Gastrocnemius medialis (tissue), 4 donors: ENCODE measurements at regions not wholly inside any gene's neighbourhood (a gene's known extent, or its start where the extent isn't known, plus 50 kb on each side); places are given as distances from the start of the nearest gene placed in this dataset.
"Not testable (repeated sequence)": the region's sequence is repeated elsewhere in the genome, so short reads cannot be mapped to it uniquely, and the experiment has no call there.

Experiments
- ATAC-seq, 2 donors: fragments of 150-250 bp; one replicate each; pipeline ENCODE4 v1.9.1; 2016
- DNase-seq, 2 donors: peaks; one replicate each; pipeline ENCODE4 v3.0.0-alpha.2; 2019
- H3K27ac ChIP-seq, 4 donors: fragments of 200-600 bp; sonication (generic); 1 replicate in 1 of 4; 2 replicates in 3 of 4; pipeline ENCODE4 v1.5.1; 2016 to 2018; ENCODE audit warnings: mild to moderate bottlenecking in 2 of 4, moderate library complexity in 1 of 4
- H3K27me3 ChIP-seq, 3 donors: fragments of 200-600 bp; sonication (generic) in 2 of 3; 1 replicate in 1 of 3; 2 replicates in 2 of 3; pipeline versions ENCODE4 v1.5.1 to v1.6.0; 2016 to 2019; ENCODE audit warnings: mild to moderate bottlenecking in 1 of 3, moderate library complexity in 1 of 3
- H3K36me3 ChIP-seq, 2 donors: fragments of 200-600 bp; sonication (generic) in 1 of 2; one replicate each; pipeline ENCODE4 v1.5.1; 2017 to 2018
- H3K4me1 ChIP-seq, 2 donors: fragments of 200-600 bp; sonication (generic) in 1 of 2; one replicate each; pipeline ENCODE4 v1.5.1; 2016 to 2017; ENCODE audit warnings: mild to moderate bottlenecking in 2 of 2
- H3K4me3 ChIP-seq, 4 donors: fragments of 200-600 bp; sonication (generic) in 3 of 4; 1 replicate in 1 of 4; 2 replicates in 3 of 4; pipeline ENCODE4 v1.5.1; 2016 to 2019; ENCODE audit warnings: mild to moderate bottlenecking in 2 of 4
- H3K9me3 ChIP-seq, 3 donors: fragments of 200-600 bp; sonication (generic) in 2 of 3; 1 replicate in 1 of 3; 2 replicates in 2 of 3; pipeline ENCODE4 v1.5.1; 2016 to 2019
- CTCF ChIP-seq, 5 experiments: fragments of 450-650 bp in 3 of 5; fragments of 200-600 bp in 2 of 5; sonication (generic) in 2 of 5; IDR thresholded peaks in 4 of 5; conservative IDR thresholded peaks in 1 of 5; 1 replicate in 4 of 5; 2 replicates in 1 of 5; pipeline ENCODE4 v1.5.1; 2016 to 2019; ENCODE audit warnings: antibody characterized with exemption in 5 of 5, mild to moderate bottlenecking in 3 of 5, moderate library complexity in 3 of 5
- POLR2A ChIP-seq, 2 donors: fragments of 450-650 bp; IDR thresholded peaks; one replicate each; pipeline ENCODE4 v1.6.1; 2017; ENCODE audit warnings: antibody characterized with exemption in 2 of 2, mild to moderate bottlenecking in 2 of 2, moderate library complexity in 2 of 2
- in situ Hi-C, 4 donors: fragments of 200-750 bp; cut with MboI; loops; one replicate each; pipeline versions ENCODE4 v1.15.0 to v1.8.0; 2017; ENCODE audit warnings: low sequenced_read_pairs in 4 of 4
- intact Hi-C: fragments of 100-400 bp; cut with DNase I; formaldehyde crosslinking; loops from one replicate; pipeline ENCODE4 v1.15.1; 2023; ENCODE audit warnings: low total_unique reads

- H3K4me1 ChIP-seq: no peaks in the 10 kb centered on the region
- no peaks in the 10 kb centered on the region for H3K36me3 ChIP-seq
- TF ChIP-seq CTCF (IDR thresholded peaks at IDR 0.05 in 4 of 5, conservative IDR thresholded peaks at IDR 0.05 in 1 of 5) (no peak), POLR2A (IDR thresholded peaks at IDR 0.05) (no peak)
- H3K4me3 ChIP-seq: no peak overlapping the region
- in situ Hi-C loops: no loop called here
- H3K27ac ChIP-seq: no peak overlapping the region
- no peaks in the 10 kb centered on the region for H3K9me3 ChIP-seq
- ATAC-seq: no peak
- intact Hi-C loops: no loop called here
- no peaks in the 10 kb centered on the region for H3K27me3 ChIP-seq
- DNase-seq: no peak
These were observed 168.2 kb upstream of the NLGN4Y start for GRCh38 chrY:14356154-14356553.

DNA sequence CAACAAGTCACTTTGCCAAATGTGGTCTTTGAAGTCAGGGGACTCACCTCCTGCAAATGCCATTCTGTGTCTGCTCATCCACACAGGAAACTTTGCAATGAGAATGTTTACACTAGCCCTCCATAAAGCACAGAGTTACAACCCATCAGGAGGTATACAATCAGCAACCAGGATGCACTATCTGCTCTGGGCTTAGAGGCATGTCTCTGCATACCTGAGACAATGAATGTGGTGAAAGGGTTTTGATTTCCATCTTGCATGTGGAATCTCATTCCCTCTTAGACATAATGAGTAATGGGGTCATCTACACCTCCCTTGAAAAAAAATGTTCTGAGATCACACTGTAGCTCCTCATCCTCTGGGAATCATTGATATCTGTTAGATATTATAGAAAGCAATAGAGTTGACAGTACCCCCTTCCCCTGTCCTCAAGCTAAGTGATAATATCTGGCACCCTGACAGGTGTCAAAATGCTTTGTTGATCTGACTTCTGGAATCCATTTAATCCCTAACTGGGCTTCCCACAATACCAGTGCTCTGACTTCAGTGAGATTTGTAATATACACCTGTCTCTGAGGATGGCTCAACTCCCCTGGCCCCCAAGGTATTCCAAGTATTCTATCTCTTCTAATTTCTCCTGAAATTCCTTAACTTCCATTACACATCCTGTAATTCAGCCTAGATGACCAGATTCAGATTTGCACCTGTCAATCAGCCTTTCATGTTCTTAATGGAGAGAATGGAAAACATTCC is 163.4 kb upstream of the NLGN4Y start:
- Histone ChIP-seq H3K27ac (no peak overlapping the region), H3K36me3 (no peaks in the 10 kb centered on the region)
- in situ Hi-C loops: no loop called here

GRCh38 chrY:14373608-14374007 is 150.7 kb upstream of the NLGN4Y start:
- Histone ChIP-seq H3K36me3 (no peaks in the 10 kb centered on the region), H3K4me1 (no peaks in the 10 kb centered on the region), H3K9me3 (no peaks in the 10 kb centered on the region), H3K27ac (no peak overlapping the region), H3K27me3 (no peaks in the 10 kb centered on the region), H3K4me3 (no peak overlapping the region)
- no peak for TF ChIP-seq CTCF (IDR thresholded peaks at IDR 0.05 in 4 of 5, conservative IDR thresholded peaks at IDR 0.05 in 1 of 5)
- intact Hi-C loops: no loop called here
- DNase-seq: no peak
- in situ Hi-C loops: no loop called here
- no peak for ATAC-seq

More for the DNA sequence above, 163.4 kb upstream of the NLGN4Y start:
- Histone ChIP-seq H3K4me3 (no peak overlapping the region), H3K27me3 (no peaks in the 10 kb centered on the region), H3K4me1 (no peaks in the 10 kb centered on the region), H3K9me3 (no peaks in the 10 kb centered on the region)
- ATAC-seq: no peak
- TF ChIP-seq POLR2A (IDR thresholded peaks at IDR 0.05): no peak
- TF ChIP-seq CTCF (IDR thresholded peaks at IDR 0.05 in 4 of 5, conservative IDR thresholded peaks at IDR 0.05 in 1 of 5): no peak
- intact Hi-C loops: no loop called here
- no peak for DNase-seq

DNA sequence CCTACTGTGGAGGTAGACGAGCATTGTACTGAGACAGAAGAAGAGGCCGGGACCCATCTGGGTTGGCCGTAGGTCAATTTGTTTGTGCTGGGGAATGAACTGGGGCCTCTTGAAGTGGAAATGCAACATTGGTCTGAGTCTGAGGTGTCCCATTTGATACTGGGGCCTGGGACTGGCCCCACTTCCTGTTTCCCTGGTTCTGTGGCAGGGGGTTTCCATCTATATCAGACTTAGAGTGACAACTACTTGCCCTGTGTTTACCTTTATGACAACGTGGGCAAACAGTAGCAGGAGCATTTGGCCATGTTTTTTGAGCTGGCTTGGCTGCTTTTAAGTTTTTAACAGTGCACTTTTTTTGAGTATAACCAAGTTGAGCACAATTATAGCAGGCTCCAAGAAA is 146.1 kb upstream of the NLGN4Y start:
- no peaks in the 10 kb centered on the region for H3K4me1 ChIP-seq
- no peaks in the 10 kb centered on the region for H3K9me3 ChIP-seq
- H3K4me3 ChIP-seq: no peak overlapping the region
- no peak for ATAC-seq
- DNase-seq: no peak
- no peak overlapping the region for H3K27ac ChIP-seq
- no peak for TF ChIP-seq CTCF (IDR thresholded peaks at IDR 0.05 in 4 of 5, conservative IDR thresholded peaks at IDR 0.05 in 1 of 5)
- TF ChIP-seq POLR2A (IDR thresholded peaks at IDR 0.05): no peak
- no peaks in the 10 kb centered on the region for H3K36me3 ChIP-seq
- intact Hi-C loops (no loop called here), in situ Hi-C loops (no loop called here)
- H3K27me3 ChIP-seq: no peaks in the 10 kb centered on the region

DNA sequence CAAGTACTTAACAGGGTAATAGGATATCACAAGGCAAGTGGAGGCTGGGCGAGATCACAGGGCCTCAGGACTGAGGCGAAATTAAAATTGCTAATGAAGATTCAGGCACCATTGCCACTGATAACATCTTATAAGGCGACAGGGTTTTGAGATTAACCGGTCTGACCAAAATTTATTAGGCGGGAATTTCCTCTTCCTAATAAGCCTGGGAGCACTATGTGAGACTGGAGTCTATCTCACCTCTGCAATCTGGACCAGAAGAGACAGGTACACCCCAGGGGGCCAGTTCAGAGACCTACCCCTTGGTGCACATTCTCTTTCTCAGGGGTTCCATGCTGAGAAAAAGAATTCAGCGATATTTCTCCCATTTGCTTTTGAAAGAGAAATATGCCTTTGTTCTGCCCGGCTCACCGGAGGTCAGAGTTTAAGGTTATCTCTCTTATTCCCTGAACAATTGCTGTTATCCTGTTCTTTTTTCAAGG is 113.7 kb upstream of the NLGN4Y start:
- H3K4me1 ChIP-seq, DNase-seq, H3K36me3 ChIP-seq, ATAC-seq, H3K27ac ChIP-seq, H3K9me3 ChIP-seq, intact Hi-C loops, H3K4me3 ChIP-seq, in situ Hi-C loops, H3K27me3 ChIP-seq: not testable (repeated sequence)
